GM19239 (cell line): ENCODE measurements at regions not wholly inside any gene's neighbourhood (a gene's known extent, or its start where the extent isn't known, plus 50 kb on each side); places are given as distances from the start of the nearest gene placed in this dataset.

Source experiments
- DNase-seq: peaks from one replicate; pipeline ENCODE4 v3.0.0; 2011; ENCODE audit warnings: low spot score; ENCODE audit not compliant: insufficient read length
- FAIRE-seq: peaks from 2 replicates; lab custom pipeline; 2011; peaks lifted over from hg19 to GRCh38; lab: Jason Lieb, UNC

DNA sequence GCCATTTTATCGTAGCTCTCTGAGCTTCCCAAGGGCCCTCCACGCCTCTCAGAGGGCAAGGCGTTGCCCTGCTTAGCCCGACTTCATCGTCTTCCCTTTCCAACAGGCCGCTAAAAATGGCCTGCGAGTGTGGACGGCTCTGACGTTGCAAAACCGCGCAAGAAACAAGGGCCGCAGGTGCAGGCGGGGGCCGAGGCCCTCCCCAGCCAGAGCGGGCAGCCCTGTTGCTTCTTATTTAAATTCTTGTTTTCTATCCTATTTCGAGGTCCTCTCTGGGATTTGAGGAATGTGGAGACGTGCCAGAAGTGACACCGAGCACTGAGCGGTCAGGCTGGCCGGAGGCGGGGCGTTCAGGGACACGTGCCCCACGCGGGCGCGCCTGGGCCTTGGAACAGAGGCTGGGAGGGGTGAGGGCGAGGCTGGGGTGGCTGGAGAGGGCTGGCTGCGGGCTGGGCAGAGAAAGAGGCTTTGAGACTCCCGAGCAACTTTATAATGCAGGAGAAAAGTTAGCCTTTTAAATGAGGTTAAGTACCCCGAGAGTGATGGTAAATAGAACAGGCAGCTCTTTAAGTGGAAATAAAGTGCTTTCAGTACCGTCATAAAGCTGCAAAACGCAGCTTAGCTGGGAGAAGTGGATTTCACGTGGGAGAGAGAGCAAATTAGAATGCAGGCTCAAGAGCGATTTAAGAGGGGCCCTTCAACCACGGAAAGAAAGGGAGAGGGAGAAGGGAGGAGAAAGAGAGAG lies 243.6 kb downstream of the AUH start:
- DNase-seq: no peak
- no peak for FAIRE-seq

DNA sequence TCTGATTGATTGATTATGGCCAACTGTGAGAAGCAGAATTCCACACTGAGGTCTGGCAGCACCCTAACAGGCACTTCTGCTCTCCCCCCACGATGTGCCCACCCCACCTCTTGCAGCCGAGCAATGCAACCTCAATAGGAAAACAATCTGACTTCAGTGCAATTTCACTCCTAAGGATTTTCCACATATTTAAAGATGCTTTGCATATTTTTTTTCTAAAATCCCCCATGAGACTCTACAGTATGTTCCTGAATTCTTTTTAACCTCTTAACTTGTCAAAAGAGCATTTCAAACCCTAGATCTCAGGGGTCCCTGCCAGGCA lies 243.1 kb downstream of the AUH start:
- DNase-seq (no peak), FAIRE-seq (no peak)

DNA sequence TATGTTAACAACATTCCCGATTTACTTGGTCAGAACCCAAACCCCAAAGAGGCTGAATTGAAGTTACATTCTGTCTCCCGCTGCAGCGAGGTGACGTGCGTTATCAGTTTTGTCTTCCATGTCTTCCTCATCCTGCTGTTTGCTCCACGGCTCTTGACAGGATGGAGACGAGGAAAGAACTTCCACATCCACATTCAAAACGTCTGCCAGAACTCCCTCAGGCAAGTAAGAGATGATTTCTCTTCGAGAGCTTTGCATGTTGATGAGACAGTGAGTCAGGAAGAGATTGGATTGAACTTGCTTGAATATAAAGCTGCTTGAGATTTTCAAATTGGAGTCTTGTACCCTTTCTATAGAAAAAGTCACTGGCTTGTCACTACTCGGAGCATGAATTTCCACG lies 242.6 kb downstream of the AUH start:
- FAIRE-seq: no peak

DNA sequence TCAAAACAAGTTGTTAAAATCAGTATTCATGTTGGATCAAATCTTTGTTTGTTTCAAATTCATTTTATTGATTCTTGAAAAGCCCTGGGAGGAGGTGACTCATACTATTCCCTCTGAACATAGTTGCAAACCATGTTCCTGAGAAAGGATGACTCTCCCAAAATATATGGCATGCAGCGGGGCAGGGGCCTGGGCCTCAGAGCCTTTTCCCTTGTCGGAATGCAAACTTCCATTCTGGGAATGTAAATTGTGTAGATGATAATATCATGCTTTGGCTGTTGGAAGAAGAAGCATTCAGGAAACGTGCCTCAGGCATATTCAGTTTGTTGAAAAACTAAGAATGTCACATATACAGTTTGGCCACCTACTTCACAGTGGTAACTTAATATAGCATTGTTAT lies 242.0 kb downstream of the AUH start:
- DNase-seq (no peak), FAIRE-seq (no peak)

More for the DNA sequence above, 242.6 kb downstream of the AUH start:
- no peak for DNase-seq

DNA sequence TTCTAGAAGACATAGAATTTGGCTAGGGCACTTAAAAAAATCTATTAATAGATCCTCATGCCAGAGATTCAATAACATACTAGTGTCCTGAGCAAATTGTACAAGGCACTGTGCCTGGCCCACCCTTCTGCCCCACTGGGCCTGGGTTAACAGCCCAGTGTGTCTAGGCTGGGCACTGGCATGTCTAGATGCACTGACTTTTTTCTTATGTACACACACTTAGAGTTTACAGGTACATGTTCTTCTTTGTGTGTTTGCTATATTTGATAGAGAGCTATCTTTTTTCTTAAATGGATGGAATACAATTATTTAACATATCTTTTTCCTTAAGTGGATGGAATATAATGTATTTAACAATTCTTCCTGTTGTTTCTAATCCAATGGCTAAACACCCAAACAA lies 241.5 kb downstream of the AUH start:
- FAIRE-seq: no peak
- DNase-seq: no peak

DNA sequence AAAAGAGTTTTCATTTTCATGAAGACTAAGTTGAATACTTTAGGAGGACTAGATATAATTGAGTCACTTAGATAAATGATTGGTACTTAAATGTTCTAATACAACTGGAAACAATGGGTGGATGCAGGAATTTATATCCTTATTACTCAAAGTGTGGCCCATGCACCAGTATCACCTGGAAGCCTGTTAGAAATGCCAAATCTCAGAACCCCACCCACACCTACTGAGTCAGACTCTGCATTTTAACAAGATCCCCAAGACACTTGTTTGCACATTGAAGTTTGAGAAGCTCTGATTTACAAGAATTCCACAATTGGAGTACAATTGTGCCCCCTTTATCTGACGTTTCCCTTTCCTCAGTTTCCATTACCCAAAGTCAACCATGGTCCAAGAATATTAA lies 239.0 kb downstream of the AUH start:
- FAIRE-seq: no peak
- no peak for DNase-seq

DNA sequence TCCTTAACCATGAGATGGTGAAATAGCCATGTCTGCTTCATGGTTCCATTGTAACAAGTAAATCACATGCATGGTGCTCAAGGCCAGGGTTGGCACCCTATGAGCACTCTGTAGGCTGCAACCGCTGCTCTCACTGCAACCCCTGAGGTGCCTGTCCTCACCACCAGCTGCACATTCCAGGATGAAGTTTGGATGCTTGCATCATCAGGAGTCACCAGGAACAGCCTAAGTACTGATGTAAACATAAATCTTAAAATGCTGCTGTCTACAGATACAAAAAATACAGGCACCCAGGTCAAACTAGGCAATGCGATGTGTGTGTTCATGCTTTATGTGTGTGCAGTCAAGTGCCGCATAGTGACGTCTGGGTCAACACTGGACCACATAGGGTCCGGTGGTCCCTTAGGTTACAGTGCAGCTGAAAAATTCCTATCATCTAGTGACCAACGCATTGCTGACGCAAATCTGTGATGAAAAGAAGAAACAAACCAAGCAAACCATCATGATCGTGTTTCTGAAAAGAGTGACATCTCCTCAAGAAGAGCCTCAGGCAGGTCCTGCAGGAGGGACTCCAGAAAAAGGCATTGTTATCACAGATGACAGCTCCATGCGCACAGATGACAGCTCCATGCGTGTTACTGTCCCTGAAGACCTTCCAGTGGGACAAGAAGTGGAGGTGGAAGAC lies 234.8 kb downstream of the AUH start:
- DNase-seq (no peak), FAIRE-seq (no peak)

DNA sequence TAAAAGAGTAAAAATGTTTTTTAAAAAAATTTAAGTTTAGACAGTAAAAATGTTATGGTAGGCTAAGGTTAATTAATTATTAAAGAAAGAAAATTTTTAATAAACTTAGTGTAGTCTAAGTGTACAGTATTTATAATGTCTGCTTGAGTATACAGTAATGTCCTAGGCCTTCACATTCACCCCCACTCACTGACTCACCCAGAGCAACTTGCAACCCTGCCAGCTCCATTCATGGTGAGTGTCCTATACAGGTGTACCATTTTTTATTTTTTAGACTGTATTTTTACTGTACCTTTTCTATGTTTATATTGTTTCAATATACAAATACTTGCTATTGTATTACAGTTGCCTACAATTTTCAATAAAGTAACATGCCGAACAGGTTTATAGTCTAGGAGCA lies 234.1 kb downstream of the AUH start:
- FAIRE-seq (no peak), DNase-seq (no peak)

DNA sequence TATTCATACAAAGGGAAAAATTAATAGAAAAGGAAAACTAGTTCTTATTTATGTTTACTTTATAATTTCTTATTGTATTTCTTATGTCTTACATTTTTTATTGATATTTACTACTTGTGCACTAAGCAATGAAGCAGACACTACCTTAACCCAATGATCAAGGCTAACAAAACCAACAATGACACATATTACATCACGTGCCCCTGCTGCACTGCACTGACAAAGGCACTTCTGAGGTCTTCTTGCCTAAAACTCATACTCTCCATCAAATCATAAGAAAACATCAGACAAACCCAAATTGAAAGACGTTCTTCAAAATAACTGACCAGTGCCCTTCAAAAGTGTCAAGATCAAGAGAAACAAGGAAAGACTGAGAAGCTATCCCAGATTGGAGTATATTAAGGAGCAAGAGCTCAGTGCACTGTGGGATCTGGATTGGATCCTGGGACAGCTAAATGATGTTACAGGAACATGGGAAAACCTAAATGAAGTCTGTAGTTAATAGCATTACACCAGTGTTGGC lies 230.9 kb downstream of the AUH start:
- no peak for FAIRE-seq
- no peak for DNase-seq

DNA sequence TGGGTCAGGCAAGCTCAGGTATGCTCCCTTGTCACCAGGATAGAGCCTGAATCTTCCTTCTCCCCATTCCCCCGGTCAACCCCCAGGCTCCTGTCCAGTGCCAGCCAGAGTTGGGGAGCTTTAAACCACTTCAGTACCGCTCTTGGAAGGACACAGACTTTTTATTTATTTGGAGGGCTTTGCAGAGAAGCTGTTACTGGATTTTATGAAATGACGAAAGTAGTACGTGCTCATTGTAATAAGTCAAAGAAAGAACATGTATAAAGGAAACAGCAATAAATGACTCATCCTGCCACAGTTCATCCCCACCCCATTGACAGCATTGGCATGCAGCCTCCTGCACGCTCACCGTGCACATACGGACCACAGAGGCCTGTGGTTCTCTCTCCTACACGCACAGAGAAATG lies 230.3 kb downstream of the AUH start:
- FAIRE-seq (peak; percentile 40), DNase-seq (no peak)

DNA sequence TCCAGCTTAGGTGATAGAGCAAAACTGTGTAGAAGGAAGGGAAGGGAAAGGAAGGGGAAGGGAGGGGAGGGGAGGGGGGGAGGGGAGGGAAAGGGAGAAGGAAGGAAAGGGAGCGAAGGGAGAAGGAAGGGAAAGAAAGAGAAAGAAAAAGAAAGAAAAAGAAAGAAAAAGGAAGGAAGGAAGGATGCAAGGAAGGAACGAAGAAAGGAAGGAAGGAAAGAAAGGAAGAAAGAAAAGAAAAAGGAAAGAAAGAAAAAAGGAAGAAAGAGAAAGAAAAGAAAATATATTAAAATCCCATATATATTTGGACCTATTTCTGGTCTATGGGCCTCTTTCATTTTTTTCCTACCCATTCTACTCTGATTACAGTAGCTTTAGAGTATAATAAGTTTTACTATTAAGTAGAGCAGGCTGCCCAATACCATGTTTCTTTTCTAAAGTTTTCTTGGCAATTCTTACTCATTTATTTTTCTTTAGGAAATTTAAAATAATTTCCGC lies 229.1 kb downstream of the AUH start:
- DNase-seq: no peak
- FAIRE-seq: no peak

DNA sequence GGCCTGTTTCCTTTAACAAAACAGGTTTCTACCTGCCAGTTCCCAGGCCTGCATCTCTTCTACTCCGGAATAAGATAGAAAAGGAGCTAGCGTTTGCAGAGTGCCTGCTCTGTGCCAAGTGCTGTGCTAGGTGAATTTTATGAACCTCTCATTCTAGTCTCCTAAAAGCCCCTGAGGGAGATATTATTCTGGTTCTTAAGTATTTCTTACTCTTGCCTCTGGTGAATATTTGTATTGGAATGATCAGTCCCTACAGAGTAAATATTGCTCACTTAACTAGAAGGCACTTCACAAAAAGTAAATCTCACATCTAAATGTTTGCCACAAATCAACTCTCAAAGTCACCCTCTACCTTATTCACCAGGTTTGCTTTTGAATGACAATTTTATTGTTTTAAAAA lies 227.1 kb downstream of the AUH start:
- FAIRE-seq: no peak
- no peak for DNase-seq

DNA sequence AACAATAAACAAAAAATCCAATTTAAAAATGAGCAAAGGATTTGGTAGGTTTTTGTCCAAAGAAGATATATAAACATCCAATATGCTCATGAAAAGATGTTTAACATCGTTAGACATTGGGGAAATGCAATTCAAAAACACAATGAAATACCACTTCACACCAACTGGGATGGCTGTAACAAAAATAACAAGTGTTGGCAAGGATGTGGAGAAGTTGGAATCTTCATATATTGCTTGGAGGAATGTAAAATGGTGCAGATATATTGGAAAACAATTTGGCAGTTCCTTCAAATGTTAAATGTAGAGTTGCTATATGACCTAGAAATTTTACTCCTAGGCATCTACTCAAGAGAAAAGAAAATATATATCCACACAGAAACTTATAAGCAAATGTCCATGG lies 224.3 kb downstream of the AUH start:
- FAIRE-seq: peak; percentile 56
- DNase-seq: no peak

DNA sequence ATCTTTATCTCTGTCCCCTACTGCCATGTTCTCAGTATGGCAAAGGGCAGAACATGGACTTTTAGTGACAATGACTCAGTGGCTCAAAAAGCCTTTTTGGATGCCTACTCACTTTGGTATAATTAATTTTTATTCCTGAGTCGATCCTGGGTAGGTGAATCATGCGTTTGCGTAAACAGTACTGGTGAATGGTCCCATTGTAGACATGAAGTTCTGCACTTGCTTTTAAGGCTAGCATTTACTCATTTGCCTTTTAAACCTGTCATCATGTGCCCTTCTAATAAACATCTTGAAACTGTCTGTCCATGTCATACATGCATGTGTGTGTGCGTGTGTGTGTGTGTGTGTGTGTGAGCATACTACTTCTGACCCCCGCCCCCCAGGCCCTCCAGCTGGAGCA lies 223.0 kb downstream of the AUH start:
- FAIRE-seq (no peak), DNase-seq (no peak)

DNA sequence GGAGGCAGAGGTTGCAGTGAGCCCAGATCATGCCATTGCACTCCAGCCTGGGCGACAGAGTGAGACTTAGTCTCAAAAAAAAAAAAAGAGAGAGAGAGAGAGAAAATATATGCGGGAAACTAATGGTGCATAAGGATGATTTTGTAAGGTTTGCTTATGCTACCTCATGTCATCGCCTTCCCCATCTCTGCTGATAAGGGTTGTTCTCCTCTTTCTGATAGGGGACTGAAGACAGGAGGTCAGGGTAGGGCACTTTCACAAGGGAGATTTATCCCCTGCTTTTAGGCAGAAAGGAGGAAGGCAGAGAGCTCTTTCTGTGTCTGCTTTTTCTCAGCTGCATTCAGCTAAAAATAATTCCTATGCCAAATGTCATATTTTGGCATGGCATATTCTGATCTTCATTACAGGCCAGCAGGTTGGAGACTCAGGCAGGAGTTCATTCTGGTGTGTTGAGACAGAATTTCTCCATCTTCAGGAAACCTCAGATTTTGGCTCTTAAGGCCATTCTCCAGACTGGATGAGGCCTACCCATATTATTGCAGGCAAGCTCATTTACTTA lies 220.2 kb downstream of the AUH start:
- FAIRE-seq: no peak

DNA sequence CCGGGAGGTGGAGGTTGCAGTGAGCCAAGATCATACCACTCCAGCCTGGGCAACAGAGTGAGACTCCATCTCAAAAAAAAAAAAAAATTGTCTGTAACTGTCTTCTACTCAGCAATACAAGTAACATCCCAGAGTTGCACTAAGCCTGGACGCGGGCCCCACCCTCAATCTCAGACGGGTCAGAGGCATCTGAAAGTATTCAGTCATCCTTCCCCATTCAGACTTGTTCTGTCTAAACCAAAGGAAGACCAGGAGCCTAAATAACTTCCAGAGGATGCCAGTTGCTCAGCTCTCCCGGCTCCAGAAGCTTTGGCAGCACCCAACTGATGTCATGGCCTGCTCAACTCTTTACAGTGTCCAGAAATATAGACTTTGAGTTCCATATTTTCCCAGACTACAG lies 218.6 kb downstream of the AUH start:
- no peak for FAIRE-seq
- DNase-seq: no peak

More for the DNA sequence above, 220.2 kb downstream of the AUH start:
- no peak for DNase-seq

DNA sequence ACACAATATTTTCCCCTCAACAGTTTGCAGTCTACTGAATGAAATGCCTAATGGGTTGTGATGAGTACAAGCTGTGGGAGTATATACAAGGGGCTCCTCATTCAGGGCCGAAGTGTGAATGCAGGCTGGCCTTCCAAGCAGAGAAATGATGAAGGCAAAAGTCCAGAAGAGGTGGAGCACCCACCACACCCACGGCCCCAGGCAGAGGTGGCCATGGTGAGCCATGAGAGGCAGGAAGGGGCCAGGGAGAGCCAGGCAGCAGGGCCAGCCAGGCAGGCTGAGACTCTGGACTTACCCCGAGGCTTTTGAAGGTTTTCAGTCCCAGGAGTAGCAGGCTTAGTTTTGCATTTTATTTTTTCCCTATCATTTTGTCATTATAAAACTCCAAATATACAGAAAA lies 218.1 kb downstream of the AUH start:
- FAIRE-seq (no peak), DNase-seq (no peak)

DNA sequence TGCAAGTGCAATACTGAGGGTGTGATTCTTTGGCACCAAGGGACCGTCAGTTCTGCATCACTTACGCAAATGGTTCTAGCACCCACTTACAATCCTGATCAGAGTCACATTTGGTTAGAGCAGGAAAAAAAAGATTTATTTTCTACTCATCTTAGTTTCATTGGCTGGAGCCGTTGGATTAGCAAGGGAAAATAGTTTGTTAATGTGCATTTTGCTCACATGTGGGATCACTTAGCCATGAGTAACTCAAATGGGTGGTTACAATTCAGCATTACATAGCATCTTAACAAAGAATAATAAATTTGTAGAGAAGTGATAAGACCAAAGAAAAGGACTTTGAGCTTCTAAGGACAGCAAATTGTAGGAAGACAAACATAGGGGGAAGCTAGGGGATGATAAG lies 216.9 kb downstream of the AUH start:
- FAIRE-seq (no peak), DNase-seq (no peak)

DNA sequence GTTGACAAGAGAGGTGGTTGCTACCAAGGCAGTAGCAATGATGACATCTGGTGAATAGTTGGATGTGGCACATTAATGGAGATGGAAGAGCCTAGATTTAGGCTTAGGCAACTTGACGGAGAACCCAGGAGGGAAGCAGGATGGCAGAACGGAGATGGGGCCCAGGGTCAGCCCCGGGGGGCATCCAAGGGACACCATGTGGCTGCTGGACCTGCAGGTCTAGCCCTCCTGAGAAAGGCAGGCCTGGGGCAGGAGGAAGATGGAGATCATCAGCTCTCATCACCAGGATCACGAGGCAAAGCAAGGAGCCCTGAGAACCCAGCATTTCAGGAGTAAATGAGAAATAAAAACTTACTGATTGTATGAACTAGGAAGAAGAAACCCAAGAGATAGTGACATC lies 216.2 kb downstream of the AUH start:
- DNase-seq (no peak), FAIRE-seq (no peak)

DNA sequence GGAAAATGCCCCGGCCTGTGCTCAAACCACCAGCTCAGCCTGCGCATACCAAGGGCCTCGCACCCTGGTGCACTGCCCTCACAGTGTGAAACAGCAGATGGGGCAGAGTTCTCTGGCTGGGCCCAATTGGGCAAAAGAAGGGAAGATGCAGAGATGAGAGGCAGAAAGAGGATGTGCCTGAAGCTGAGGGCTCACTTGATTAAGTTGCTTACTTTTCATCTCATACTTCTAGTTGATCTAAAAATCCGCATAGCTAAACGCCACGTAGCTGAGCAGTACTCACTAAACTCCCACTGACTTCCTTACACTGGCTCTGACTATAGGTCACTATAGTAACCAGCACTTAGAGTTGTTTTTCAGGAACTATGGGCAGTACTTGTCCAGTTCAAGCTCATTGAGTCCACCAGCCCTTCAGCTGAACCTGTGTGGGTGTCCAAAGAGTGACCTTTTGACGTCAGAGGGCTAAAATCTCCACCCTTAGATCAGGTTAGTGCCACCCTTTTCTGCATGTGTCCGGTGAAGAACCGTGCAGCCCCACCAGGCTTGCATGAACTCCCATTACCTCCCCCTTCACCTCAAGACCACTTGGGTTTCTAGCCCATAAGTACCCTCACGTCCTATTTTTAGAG lies 215.2 kb downstream of the AUH start:
- no peak for FAIRE-seq
- DNase-seq: no peak

DNA sequence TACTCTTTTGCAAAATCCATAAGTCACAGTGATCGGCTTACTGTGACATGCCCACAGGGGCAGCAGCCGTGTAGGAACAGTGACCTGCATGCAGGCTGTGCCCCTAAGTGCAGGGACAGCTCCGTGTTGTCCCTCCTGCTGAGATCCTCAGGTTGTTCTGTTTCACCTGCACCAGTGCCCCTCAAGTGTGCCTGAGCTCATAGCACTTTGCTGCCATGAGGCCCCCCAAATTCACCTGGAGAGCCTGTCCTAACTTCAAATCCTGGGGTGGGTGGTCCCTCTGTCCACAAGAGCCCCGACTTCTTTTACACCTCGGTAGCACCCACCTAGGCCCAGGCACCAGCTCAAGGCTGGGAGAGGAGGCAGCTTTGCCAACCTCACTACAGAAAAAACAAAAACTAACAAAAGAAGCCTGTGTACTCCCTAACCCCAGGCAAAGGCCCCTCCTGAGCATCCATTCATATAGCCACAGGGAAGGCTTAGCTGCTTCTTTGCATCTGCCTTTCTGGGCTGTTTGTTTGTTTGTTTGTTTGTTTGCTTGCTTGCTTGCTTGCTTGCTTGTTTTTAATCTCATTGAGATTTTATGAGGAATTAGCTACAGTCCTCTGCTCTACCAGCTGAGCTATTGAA lies 214.5 kb downstream of the AUH start:
- DNase-seq (no peak), FAIRE-seq (no peak)
